ENCODE measurements at regions not wholly inside any gene's neighbourhood (a gene's known extent, or its start where the extent isn't known, plus 50 kb on each side); places are given as distances from the start of the nearest gene placed in this dataset.

GRCh38 chr11:45597097-45597496 lies 68.3 kb downstream of the CHST1 start:
- DNase-seq: no peak

DNA sequence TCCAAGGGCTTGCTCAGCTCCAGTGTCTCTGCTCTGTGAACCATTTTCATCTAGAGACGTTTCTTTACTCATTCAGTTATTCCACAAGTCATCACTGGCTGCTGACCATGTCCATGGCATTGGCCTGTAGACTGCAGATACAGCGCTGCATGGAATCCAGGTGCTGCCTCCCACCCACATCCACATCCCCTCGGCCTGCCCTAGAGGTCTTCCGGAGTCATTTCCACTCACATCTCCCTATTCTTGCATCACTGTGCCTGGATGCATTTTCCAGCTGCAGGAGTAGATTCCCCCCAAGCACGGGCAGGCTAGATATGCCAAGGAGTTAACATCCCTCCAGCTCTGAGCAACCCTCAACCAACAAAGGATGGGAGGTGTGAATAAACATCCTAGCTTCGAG lies 68.9 kb downstream of the CHST1 start:
- no peak for DNase-seq

DNA sequence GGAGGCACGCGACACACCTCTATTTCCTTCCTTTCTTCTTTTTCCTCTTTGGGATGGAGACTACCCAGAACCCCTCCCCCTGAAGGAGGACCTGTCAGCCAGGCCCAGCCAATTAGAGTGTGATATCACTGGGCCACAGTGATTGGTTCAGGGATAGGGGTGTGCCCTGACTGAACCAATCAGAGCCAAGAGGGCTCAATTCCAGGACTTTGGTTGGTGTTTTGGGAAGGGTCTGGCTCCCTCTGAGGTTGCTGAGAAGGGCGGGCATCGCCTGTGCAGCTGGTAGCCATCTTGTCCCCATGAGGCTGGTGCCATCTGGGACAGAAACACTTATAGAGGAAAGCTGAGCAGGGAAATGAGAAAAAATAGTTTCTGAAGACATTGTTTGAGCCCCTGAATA lies 71.4 kb downstream of the CHST1 start:
- DNase-seq: no peak

GRCh38 chr11:45592636-45593035 lies 72.8 kb downstream of the CHST1 start:
- no peak for DNase-seq

DNA sequence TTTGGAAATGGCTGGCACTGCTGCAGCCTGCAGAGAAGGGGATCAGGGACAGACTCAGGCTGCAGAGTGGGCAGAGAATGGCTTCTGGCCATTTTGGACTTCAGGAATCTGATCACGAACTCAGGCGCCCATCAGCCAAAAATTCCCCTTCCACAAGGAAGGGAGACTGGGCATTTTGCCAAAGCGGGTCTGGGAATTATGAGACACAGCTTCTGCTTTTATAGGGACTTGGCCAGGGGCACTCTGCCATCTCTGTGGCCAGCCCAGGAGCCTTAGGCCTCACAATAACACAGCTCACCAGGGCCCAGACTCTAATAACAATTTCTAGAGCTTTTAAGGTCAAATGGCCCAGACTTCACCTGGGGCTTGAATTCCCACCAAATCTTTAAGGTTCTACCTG lies 74.7 kb downstream of the CHST1 start:
- no peak for DNase-seq

- DNase-seq: no peak
These were observed 80.2 kb downstream of the CHST1 start for GRCh38 chr11:45585205-45585604.

DNA sequence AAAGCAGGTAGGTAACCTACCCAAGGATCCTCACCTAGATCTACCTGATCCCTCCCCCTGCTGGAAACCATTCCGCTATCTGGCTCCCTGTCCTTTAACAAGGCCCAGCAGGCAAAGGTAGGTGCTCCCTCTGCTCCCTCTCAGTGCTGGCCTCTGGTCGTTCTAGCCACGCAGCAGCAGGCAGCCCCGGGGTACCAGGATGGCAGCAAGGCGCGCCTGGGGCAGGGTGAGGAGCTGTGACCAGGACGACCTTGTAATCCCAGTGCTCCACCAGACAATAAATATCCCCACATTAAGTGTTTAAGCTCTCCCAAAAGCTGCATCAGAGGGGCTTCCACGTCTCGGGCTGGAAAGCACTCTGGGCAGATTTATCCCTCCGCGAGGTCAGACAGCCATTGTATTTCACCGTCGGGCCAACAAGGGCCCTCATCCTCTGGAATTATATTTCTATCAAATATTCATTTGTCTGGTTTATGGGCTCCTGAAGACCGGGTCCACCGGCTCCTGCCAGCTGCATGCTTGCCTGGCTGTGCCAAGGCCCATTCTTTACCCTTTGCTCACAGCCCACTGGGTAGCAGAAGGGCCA lies 81.3 kb downstream of the CHST1 start:
- no peak for DNase-seq

- DNase-seq: peak; percentile 56
These were observed 85.0 kb downstream of the CHST1 start for GRCh38 chr11:45580399-45580798.

DNA sequence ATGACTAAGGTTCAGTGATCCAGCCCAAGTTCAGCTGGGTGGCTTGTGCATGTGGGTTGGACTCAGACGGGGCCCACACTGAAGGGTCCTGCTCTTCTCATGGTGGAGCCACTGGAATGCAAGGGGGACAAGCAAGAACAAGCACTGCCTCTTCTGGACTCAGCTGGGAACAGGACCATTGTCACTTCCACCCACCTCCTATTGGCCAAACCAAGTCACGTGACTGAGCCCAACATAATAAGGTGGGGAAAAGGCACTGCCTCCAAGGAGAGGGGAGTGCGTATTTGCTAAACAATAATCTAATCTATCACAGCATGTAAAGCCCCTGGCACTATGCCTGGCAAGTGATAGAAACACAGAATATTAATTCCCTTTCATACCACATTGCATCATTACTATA lies 87.1 kb downstream of the CHST1 start:
- DNase-seq: no peak

DNA sequence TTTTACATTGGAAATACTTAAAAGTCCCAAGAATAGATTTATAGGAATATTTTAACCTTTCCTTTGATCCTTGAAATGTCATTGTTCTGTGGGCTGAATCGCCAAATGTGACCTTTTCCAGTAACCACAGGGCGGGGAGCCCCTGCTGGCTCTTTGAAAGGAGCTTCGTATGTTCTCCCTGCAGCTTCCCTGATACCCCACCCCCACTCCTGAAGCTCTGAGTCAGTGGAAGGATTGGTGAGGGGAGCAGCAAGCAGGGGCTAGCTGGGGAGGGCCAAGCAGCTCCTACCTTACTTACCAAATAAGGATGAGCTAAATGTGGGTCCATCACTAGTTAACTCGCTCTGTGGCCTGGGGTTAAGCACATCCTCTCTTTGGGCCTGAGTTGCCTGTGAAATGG lies 87.7 kb downstream of the CHST1 start:
- DNase-seq: no peak

GRCh38 chr11:45576461-45577215 lies 88.8 kb downstream of the CHST1 start:
- no peak for DNase-seq

DNA sequence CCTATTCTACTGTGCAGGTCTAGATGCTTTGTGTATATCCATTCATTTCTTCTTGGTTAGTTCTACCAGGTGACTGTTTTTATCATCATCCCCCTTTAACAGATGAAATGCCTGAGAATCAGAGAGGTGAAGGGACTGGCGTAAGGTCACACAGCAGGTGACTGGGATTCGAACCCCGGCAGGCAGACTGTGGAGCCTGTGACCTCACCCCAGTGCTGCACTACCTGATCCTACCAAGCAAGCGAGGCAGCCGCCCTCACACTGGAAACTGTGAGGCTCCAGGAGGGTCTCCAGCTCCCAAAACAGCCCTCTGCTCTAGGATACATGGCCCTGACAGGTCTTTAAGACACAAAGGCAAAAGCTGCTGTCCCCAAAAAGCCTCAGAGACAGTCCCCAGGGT lies 91.7 kb downstream of the CHST1 start:
- DNase-seq: no peak

- DNase-seq: no peak
These were observed 92.9 kb downstream of the CHST1 start for GRCh38 chr11:45572354-45573123.

- DNase-seq: no peak
These were observed 95.6 kb downstream of the CHST1 start for GRCh38 chr11:45569776-45570175.

DNA sequence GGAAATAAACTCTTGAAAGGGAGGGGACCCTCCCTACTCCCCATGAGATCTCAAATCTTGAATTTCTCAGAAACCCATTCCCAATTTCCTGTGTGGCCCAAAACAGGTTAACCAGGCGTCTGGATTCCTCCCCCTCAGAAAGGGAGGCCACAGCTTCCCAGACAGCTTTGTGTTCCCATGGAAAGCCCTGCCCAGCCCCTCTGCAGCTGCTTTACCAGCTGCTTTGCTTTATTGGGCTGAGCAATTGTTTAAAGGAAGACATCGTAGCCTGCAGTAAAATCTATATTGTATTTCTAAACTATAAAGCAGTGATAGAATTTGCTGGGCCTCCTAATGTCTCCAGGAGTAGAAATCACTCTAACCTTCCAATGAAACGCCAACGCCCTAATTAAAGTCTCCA lies 97.4 kb downstream of the CHST1 start:
- DNase-seq: peak; percentile 55

DNA sequence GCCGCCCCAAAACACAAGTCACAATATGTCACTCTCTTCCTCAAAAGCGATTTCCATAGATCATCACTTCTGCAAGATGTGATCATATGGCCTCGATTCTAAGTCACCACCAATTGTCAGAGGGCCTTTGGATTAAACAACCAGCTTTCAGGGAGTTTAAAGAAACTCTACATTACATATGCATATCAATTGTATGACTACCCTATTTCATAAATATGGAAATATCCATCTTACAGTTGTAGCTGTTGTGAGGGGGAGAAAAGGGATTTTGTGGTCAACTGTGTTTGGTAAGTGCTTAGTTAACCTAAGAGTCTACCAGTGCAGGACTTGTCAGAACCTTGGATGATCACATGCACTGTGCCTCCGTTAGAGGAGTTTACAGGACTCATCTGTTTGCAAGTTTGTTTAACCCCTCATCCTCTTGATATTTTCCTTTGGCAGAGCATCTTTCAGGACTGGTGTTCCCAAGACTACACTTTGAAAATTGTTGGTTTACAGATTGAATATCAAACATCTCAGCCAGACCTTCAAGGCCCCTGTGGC lies 99.9 kb downstream of the CHST1 start:
- no peak for DNase-seq

DNA sequence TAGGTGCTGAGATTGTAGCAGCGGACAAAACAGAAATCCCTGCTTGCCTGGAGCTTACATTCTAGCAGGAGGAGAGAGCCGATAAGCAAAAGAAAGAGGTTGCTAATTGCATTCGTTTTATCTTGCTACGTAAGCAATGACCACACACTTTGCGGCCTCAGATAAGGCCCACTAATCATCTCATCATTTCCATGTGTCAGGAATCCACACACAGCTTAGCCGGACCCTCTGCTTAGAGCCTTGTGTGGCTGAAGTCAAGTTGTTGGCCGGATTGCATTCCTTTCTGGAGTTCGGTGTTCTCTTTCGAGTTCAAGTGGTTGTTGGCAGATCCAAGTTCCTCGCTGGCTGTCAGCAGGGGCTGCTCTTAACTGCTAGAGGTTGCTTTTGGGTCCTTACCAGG lies 101.6 kb downstream of the CHST1 start:
- DNase-seq: no peak

- no peak for DNase-seq
These were observed 102.3 kb downstream of the CHST1 start for GRCh38 chr11:45563171-45563570.

DNA sequence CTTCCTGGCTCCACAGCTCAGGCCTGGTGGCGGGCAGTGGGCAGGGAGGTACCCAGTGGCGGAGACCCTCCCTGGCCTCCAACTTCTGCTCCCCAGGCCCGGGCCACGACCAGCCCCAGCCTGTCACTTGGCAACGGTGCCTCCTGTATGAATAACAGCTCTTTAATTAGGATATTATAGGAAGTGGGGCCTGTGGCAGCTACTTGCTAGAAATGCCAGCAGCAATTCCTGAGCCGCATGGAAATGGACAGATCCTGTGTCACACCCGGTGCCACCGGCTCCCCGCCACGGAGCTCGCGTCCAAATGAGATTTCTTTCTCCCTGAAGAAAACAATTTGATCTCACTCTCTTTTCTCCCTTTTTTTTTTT lies 104.5 kb downstream of the CHST1 start:
- DNase-seq: no peak

- peak; percentile 60 for DNase-seq
These were observed 105.1 kb downstream of the CHST1 start for GRCh38 chr11:45560155-45560912.

GRCh38 chr11:45556851-45557707 lies 108.3 kb downstream of the CHST1 start:
- DNase-seq: no peak

Measured in left hindlimb (tissue), 1 donor.